Thyroid gland (tissue), 4 donors: ENCODE measurements at regions not wholly inside any gene's neighbourhood (a gene's known extent, or its start where the extent isn't known, plus 50 kb on each side); places are given as distances from the start of the nearest gene placed in this dataset.

Source experiments
- CTCF ChIP-seq, 6 experiments: fragments of 200-600 bp in 3 of 6; fragments of 450-650 bp in 3 of 6; sonication (generic) in 3 of 6; IDR thresholded peaks; one replicate each; pipeline ENCODE4 v1.5.1; 2016 to 2019; ENCODE audit warnings: antibody characterized with exemption in 6 of 6, mild to moderate bottlenecking in 2 of 6, inconsistent platforms in 1 of 6, moderate library complexity in 1 of 6
- POLR2A ChIP-seq, 2 donors: fragments of 450-650 bp; IDR thresholded peaks; one replicate each; pipeline ENCODE4 v1.6.1; 2017; ENCODE audit warnings: antibody characterized with exemption in 2 of 2, mild to moderate bottlenecking in 2 of 2, moderate library complexity in 1 of 2

GRCh38 chr9:22997923-22998322, 551.3 kb downstream of the DMRTA1 start:
- TF ChIP-seq POLR2A (IDR thresholded peaks at IDR 0.05): no peak
- no peak for TF ChIP-seq CTCF (IDR thresholded peaks at IDR 0.05)
